ENCODE measurements at regions not wholly inside any gene's neighbourhood (a gene's known extent, or its start where the extent isn't known, plus 50 kb on each side); places are given as distances from the start of the nearest gene placed in this dataset.
A peak's percentile ranks its signal among the peaks of the same experiment; 100 is the strongest.
"Not testable (repeated sequence)": the region's sequence is repeated elsewhere in the genome, so short reads cannot be mapped to it uniquely, and the experiment has no call there.

DNA sequence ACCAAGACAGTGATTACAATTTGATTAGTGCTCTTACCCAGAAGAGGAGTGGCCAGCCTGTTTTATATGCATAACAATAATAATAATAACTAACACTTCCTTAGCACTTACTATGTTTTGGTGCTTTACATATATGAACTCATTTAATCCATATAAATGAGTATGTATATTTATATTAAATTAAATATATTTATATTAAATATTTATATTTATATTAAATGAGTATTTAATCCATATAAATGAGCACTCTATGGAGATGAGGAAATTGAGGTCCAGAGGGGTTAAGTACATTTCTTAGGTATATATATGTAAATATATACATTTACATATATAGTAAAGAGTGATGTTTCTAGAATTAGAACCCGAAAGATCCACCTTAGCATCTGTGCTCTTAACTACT, 673.9 kb upstream of the ACVR2A start:
- DNase-seq (ENCODE audit: extremely low read depth, low read depth), result no peak

DNA sequence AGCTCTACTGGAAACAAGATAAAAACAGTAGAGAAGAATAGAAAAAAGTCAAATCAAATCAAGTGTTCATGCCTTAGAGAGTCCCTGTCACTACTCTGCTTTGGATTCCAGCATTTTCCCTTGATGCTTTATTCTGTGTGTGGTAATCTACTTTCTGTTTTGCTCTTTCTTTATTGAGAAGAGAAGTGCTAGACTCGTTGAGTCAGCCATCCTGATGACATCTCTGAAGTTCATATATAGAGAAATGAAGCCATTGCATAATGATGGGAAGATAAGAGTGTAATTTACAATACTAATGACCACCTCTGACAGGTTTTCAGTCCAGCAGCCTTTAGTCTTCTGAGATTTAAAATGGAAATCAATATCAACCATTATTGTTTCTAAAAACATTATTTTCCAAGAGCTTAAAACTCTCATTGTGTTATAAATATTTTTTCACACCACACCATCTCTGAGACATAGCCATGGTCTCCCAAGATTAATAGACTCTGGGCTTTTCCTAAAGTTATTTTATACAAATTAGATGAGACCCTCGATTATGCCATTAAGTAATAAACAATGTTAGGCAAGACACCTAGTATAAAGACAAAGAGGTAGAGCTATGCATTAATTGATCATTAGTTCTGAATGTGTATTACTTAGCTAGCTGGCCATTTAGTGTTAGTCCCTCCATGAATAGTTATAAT, 679.0 kb upstream of the ACVR2A start:
- no peak for DNase-seq (ENCODE audit: extremely low read depth, low read depth)

DNA sequence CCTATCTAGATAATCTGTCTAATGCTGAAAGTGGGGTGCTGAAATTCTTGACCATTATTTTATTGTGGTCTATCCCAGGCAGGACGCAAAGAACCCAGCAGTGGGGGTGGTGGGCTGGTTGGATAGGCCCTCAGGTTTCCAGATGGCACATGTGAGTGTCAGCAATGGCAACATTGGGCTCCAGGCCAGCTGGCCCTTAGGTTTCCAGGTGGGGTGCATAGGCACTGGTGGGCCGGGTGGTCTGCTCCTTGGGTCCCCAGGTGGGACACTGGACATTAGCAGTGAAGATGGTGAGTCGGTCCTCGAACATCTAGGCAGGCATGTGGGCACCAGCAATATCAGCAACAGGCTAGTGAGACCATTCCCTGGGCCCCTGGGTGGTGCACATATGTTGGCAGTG, 680.3 kb upstream of the ACVR2A start:
- no peak for DNase-seq (ENCODE audit: extremely low read depth, low read depth)

- DNase-seq (ENCODE audit: extremely low read depth, low read depth), result no peak
Observed at GRCh38 chr2:147161746-147162145, 683.1 kb upstream of the ACVR2A start.

DNA sequence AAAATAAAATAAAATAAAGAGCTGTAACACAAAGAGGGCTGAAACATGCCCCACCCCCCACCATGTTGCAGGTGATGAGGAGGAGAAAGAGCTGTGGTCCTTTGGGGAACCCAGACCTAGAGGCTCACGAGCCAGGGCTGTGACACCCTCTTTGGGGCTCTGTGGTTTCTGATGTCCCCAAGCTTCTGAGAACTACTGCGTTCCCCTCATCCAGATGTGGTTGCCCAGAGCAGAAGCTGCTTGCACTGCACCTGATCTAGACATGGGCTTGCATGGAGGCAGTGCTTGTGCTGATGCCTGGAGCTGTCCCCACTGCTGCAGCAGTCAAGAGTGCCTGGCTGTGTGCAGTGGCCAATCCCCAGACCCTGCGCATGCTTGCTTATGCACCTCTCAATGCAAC, 687.9 kb upstream of the ACVR2A start:
- DNase-seq (ENCODE audit: extremely low read depth, low read depth), result no peak

DNA sequence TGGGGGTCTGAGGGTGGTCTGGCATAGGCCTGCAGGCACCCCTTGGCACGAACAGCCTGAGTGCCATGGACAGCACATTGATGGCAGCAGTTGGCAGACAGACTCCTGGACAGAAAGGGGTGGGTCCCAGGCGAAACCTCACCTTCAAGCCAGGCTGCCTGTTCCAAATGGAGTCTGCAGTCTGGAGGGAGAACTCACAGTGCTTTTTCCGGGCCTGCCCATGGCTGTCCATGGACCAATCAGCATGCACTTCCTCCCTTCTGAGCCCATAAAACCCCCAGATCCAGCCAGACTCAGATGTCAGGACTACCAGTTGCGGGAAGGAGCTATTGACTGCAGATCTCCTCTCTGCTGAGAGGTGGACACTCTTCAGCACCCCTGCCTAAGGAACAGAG, 694.6 kb upstream of the ACVR2A start:
- DNase-seq (ENCODE audit: extremely low read depth, low read depth), result no peak

- DNase-seq (ENCODE audit: extremely low read depth, low read depth), result peak; percentile 8
Observed at GRCh38 chr2:147149575-147150240, 695.1 kb upstream of the ACVR2A start.

DNA sequence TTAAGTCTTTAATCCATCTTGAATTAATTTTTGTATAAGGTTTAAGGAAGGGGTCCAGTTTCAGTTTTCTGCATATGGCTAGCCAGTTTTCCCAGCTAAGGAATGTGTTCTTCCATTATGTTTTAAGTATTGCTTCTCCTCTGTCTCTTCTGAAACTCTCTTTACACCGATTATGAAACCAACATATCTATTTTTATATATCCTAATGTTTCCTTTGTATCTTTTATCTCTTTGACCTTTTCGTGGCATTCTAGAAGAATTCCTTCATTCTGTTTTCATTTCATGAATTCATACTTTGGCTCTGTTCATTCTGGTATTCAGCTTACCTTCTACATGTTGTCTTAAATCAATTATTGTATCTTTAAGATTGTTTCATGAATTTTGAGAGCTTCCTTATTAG, 697.0 kb upstream of the ACVR2A start:
- no peak for DNase-seq (ENCODE audit: extremely low read depth, low read depth)

- no peak for DNase-seq (ENCODE audit: extremely low read depth, low read depth)
Observed at GRCh38 chr2:147141930-147142329, 702.9 kb upstream of the ACVR2A start.

DNA sequence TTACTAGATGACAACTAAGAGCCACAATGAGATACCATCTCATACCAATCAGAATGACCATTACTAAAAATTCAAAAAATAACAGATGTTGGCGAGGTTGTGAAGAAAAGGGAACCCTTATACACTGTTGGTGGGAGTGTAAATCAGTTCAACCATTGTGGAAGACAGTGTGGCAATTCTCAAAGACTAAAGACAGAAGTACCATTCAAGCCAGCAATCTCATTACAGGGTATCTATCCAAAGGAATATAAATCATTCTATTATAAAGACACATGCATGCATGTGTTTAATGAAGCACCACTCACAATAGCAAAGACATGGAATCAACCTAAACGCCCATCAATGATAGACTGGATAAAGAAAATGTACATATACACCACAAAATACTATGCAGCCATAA, 705.1 kb upstream of the ACVR2A start:
- DNase-seq (ENCODE audit: extremely low read depth, low read depth), result not testable (repeated sequence)

DNA sequence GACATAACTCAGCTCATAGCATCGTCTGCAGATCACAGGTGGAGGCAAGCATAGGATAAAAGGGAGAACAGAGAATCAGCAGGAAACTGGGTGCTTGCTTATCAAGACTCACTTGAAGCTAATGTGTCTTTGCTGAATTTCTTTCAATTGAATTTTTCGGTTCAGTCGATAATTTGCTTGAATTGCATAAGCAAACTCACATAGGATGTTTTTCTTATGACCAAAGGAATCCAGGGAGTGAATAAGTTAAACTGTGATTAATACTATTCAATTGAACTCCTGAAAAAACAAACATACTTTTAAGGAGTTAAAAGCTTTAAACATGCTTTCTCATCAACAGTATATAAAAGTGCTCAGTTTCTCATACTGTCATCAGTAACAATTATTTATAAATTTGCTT, 707.1 kb upstream of the ACVR2A start:
- no peak for DNase-seq (ENCODE audit: extremely low read depth, low read depth)

DNA sequence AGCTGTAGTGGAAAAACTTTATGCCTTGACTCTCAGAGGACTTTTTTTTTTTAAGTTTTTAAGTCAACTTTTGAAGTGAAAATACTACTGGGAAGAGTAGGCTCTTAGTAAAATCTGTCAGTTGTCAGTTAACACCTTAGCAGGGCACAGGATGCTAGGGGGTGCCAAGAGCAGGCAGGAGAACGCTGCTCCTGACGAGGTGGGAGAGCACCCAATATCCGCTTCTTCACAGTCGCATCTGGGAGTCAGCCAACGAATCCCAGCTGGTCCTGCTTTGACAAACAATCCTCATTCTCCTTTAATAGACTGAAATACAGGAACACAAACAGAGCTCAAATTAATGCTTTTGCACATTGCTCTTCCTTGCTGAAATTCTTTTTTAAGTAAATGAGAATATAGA, 709.5 kb upstream of the ACVR2A start:
- no peak for DNase-seq (ENCODE audit: extremely low read depth, low read depth)

DNA sequence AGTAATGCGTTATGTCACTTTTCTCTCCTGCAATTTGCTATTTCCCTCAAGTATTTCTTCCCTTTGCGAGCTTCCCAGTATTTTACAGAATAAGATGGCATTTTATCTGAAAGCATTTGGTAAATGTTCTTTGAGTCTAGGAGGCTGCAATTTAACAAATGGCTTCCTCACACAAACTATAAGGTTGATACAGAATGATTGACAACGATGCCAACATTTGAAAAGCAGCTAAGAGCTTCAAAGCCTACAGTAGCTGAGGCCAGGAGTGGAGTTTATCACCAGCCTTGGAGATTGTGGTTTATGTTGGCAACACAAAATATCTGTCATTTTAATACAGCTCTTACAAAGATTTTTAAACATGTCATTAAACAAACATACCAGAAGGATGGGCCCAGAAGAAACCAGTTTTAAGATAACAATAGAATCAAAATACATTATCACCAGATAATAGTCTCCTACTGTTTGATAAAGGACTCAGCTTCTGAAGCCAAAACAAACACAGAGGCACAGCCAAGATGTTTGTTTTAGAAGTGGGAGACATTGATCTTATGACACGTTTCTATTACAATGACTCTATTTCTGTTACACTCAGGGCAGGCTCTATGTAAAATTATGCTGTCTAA, 711.4 kb upstream of the ACVR2A start:
- no peak for DNase-seq (ENCODE audit: extremely low read depth, low read depth)

- DNase-seq (ENCODE audit: extremely low read depth, low read depth), result no peak
Observed at GRCh38 chr2:147125145-147125544, 719.7 kb upstream of the ACVR2A start.

- no peak for DNase-seq (ENCODE audit: extremely low read depth, low read depth)
Observed at GRCh38 chr2:147122944-147123343, 721.9 kb upstream of the ACVR2A start.

DNA sequence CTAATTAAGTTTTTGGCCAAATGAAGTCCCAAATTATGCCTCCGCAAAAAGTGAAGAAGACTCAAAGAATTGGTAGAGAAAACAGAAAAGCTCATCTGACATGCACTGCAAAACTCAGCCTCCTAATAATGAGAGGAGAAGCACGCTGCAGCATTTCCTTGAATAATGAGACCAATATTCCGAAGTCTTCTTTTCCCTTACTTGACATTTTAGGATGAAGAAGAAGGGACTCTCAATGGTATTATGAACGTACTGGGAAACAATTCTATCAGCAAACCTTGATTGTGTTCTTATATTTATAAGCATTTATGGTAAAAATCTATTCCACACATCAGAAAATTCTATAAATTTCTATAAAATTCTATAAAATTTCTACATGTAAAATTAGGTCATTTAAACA, 733.9 kb upstream of the ACVR2A start:
- no peak for DNase-seq (ENCODE audit: extremely low read depth, low read depth)

- DNase-seq (ENCODE audit: extremely low read depth, low read depth), result no peak
Observed at GRCh38 chr2:147110317-147110716, 734.5 kb upstream of the ACVR2A start.

GRCh38 chr2:147109291-147109690, 735.5 kb upstream of the ACVR2A start:
- DNase-seq (ENCODE audit: extremely low read depth, low read depth), result no peak

DNA sequence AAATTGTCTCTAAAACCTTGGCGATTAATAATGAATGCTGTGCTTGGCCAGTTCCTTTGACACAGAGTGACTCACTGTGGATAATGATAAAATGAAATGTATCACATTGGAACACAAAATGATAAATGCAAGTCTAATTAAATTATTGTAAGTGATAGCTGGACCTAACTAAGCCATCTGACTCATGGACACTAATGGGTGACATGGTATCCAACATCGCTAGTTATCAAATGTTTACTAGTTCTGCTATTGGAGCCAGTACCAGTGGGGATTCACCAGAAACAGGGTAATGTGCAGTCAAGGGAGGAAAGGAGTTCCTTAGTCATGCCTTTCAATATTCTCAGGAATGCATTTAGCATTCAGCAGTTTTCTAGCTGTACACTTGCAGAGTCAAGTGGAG, 736.3 kb upstream of the ACVR2A start:
- DNase-seq (ENCODE audit: extremely low read depth, low read depth), result no peak

DNA sequence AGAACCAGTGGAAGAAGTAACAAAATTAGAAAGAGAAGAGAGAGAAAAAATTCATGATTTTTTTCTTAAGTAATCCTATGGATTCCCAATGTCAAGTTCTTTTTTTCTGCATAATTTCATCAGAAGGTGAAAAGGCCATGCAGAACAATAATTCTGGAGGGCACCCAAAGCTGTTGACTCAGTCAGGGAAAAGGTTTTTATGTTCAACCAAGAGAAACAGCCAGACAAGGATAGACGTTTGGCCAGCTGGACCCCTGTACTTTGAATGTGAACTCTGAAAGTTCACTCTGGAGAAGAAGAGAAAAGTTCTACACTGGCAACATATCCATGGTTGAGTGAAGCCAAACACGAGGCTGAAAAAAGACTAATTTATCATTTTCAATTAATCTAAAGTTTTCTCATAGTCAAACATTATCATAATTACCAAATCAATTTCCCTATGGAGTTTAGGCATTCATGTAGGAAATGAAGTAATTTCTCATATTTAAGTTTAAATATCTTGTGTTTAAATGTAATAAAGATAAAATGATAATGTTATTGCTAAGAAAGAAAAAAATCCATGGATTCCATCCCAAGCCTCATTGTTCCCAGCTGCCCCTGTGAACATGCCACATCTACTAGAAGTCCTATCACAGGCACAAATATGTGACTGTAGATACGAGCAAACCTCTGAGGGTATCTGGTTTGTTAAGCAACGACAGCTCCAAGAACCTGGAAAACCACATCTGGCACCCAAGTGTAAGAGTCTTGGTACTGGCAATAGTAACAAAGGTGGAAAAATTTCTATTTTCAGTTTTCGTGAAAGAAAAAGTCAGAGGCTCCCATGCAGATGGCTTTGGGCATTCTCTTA, 742.7 kb upstream of the ACVR2A start:
- DNase-seq (ENCODE audit: extremely low read depth, low read depth), result no peak

DNA sequence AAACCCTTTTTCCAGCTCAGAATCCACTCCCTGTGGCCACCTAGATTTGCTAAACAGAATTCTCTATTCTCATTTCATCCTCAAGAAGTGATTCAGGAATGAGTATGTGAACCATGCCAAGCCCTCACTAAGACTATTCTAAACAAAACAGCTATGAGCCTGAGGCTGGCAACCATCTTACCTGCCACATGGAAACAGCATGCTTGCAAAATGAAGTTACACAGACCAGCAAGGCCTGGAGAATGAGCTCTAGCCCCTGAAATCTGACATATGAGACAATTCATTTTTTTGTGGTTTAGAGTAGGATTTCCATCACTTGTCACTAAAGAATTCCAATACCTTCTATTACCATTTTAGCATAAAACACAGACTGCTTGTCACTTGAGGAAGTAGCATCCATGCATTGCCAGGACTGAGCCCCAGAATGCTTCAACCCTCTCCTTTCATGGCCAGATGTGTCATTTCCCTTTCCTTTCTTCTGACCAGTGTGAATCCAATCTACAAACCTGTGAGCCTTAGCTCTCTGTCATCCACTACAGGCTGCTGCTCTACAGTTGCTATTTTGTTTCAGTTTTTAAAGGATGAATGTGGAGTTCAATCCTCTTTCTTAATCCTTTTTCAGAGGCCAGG, 744.3 kb upstream of the ACVR2A start:
- DNase-seq (ENCODE audit: extremely low read depth, low read depth), result no peak

Data from NCI-H460 (cell line).